Trophoblast cell (in vitro differentiated cells and primary cell): ENCODE measurements at regions not wholly inside any gene's neighbourhood (a gene's known extent, or its start where the extent isn't known, plus 50 kb on each side); places are given as distances from the start of the nearest gene placed in this dataset.

ENCODE experiments used
- DNase-seq, 2 donors: peaks; one replicate each; pipeline ENCODE4 v3.0.0-alpha.2; 2016
- H2AFZ ChIP-seq: 2 replicates; pipeline ENCODE4 v1.6.1; 2013; ENCODE audit warnings: low read length, moderate library complexity, mild to moderate bottlenecking; ENCODE audit not compliant: insufficient read depth, poor library complexity
- H2AK5ac ChIP-seq: 2 replicates; pipeline ENCODE4 v1.6.1; 2013; ENCODE audit warnings: mild to moderate bottlenecking, low read length
- H2BK120ac ChIP-seq: 2 replicates; pipeline ENCODE4 v1.6.1; 2013; ENCODE audit warnings: low read length, mild to moderate bottlenecking, moderate library complexity; ENCODE audit not compliant: insufficient read depth, poor library complexity
- H2BK12ac ChIP-seq: 2 replicates; pipeline ENCODE4 v1.6.1; 2013; ENCODE audit warnings: mild to moderate bottlenecking, low read length, moderate library complexity
- H2BK5ac ChIP-seq: 2 replicates; pipeline ENCODE4 v1.6.1; 2013; ENCODE audit warnings: low read length, low read depth, moderate library complexity, mild to moderate bottlenecking; ENCODE audit not compliant: poor library complexity
- H3K14ac ChIP-seq: 2 replicates; pipeline ENCODE4 v1.6.1; 2013; ENCODE audit warnings: mild to moderate bottlenecking, low read length
- H3K18ac ChIP-seq: 2 replicates; pipeline ENCODE4 v1.6.1; 2013; ENCODE audit warnings: mild to moderate bottlenecking, low read length
- H3K23ac ChIP-seq: 2 replicates; pipeline ENCODE4 v1.6.1; 2013; ENCODE audit warnings: low read length
- H3K27ac ChIP-seq: 2 replicates; pipeline ENCODE4 v1.5.1; 2013; ENCODE audit warnings: low read depth, mild to moderate bottlenecking, inconsistent platforms, low read length, moderate library complexity
- H3K27me3 ChIP-seq: 2 replicates; pipeline ENCODE4 v1.6.1; 2013; ENCODE audit warnings: inconsistent platforms, mild to moderate bottlenecking, low read length, moderate library complexity; ENCODE audit not compliant: insufficient read depth
- H3K36me3 ChIP-seq, 2 experiments: 1 replicate in 1 of 2; 2 replicates in 1 of 2; pipeline ENCODE4 v1.6.1; 2013; ENCODE audit warnings: low read length in 2 of 2, mild to moderate bottlenecking in 2 of 2, moderate library complexity in 1 of 2; ENCODE audit not compliant: insufficient read depth in 2 of 2, control insufficient read depth in 1 of 2
- H3K4ac ChIP-seq: 2 replicates; pipeline ENCODE4 v1.6.1; 2013; ENCODE audit warnings: low read depth, mild to moderate bottlenecking, low read length, moderate library complexity
- H3K4me1 ChIP-seq, 2 experiments: 1 replicate in 1 of 2; 2 replicates in 1 of 2; pipeline ENCODE4 v1.6.1; 2013; ENCODE audit warnings: low read length in 2 of 2, mild to moderate bottlenecking in 2 of 2, moderate library complexity in 1 of 2; ENCODE audit not compliant: insufficient read depth in 2 of 2, control insufficient read depth in 1 of 2
- H3K4me2 ChIP-seq: 2 replicates; pipeline ENCODE4 v1.6.1; 2013; ENCODE audit warnings: inconsistent platforms, mild to moderate bottlenecking, low read length, moderate library complexity
- H3K4me3 ChIP-seq: 2 replicates; pipeline ENCODE4 v1.5.1; 2013; ENCODE audit warnings: mild to moderate bottlenecking, low read depth, low read length, inconsistent platforms
- H3K79me1 ChIP-seq: one replicate; pipeline ENCODE4 v1.6.1; 2013; ENCODE audit warnings: low read length
- H3K79me2 ChIP-seq: 2 replicates; pipeline ENCODE4 v1.6.1; 2013; ENCODE audit warnings: low read length, mild to moderate bottlenecking; ENCODE audit not compliant: control insufficient read depth, insufficient read depth, poor library complexity
- H3K9ac ChIP-seq: 2 replicates; pipeline ENCODE4 v1.6.1; 2013; ENCODE audit warnings: mild to moderate bottlenecking, low read length
- H3K9me3 ChIP-seq: 2 replicates; pipeline ENCODE4 v1.6.1; 2013; ENCODE audit warnings: low read depth, mild to moderate bottlenecking, control low read depth, inconsistent platforms, low read length; ENCODE audit not compliant: insufficient read depth
- H4K12ac ChIP-seq: 2 replicates; pipeline ENCODE4 v1.6.1; 2013; ENCODE audit warnings: low read depth, mild to moderate bottlenecking, low read length, moderate library complexity
- H4K8ac ChIP-seq: 2 replicates; pipeline ENCODE4 v1.6.1; 2013; ENCODE audit warnings: low read depth, mild to moderate bottlenecking, low read length, moderate library complexity
- H4K91ac ChIP-seq: one replicate; pipeline ENCODE4 v1.6.1; 2013; ENCODE audit warnings: low read depth, mild to moderate bottlenecking, low read length, moderate library complexity
- WGBS: extraction: QIAGEN DNeasy Blood & Tissue Kit; methylation state at CpG from one replicate; pipeline ENCODE4 v1.1.7; 2013; ENCODE audit warnings: missing lambda C conversion rate; ENCODE audit not compliant: insufficient read length, insufficient coverage; ENCODE audit errors: extremely low coverage; 5-methylcytosine and 5-hydroxymethylcytosine counted together

DNA sequence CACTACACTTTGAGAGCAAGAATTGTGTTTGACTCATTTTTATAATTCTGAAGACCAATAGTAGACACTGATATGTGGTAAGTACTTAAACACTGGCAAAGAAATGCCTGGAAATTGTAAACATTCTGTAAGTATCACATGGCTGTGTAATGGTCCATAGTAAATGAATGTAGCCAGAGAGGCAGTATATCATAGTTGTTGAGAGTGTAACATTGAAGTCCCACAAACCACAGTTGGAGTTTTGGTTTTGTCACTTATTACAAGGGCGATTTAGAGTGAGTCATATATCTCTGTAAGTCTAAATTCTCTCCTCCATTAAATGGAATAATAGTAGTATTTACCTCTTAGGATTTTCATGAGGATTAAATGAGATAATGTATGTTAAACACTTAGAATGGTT lies 181.1 kb upstream of the MEF2C start:
- no peaks in the 10 kb centered on the region for H3K79me1 ChIP-seq
- H2BK5ac ChIP-seq = no peak overlapping the region
- H4K91ac ChIP-seq = no peak overlapping the region
- no peak overlapping the region for H3K4me2 ChIP-seq
- H3K27ac ChIP-seq = no peak overlapping the region
- H2BK12ac ChIP-seq = no peak overlapping the region
- WGBS = no CpG with 5 or more reads among the region's 1 CpG
- no peak overlapping the region for H3K9ac ChIP-seq
- H3K23ac ChIP-seq = no peak overlapping the region
- no peak overlapping the region for H2BK120ac ChIP-seq
- no peak overlapping the region for H4K12ac ChIP-seq
- no peaks in the 10 kb centered on the region for H3K4me1 ChIP-seq
- no peak overlapping the region for H3K14ac ChIP-seq
- H4K8ac ChIP-seq = no peak overlapping the region
- no peaks in the 10 kb centered on the region for H3K9me3 ChIP-seq
- no peaks in the 10 kb centered on the region for H3K79me2 ChIP-seq
- no peak overlapping the region for H2AFZ ChIP-seq
- H3K4me3 ChIP-seq = no peak overlapping the region
- no peak for DNase-seq
- no peaks in the 10 kb centered on the region for H3K36me3 ChIP-seq
- no peaks in the 10 kb centered on the region for H3K27me3 ChIP-seq
- H3K4ac ChIP-seq = no peak overlapping the region
- no peak overlapping the region for H3K18ac ChIP-seq
- no peak overlapping the region for H2AK5ac ChIP-seq

DNA sequence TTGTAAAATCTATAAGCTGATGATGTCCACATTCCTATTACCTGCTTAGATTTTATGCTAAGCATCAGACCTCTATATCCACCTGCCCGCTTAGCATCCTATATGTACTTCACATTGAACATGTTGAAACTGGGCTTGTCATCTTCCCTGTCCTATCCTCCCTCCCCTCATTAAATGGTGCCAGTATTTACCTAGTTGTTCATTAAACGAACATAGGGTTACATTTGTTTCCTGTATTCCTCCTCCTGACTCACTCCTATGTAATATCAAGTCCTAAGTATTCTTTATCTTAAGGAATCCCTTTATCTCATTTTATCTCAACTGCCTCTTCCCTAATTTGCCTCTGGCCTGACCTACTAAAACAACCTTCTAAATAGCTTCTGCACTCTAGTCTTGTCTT lies 177.8 kb upstream of the MEF2C start:
- Histone ChIP-seq H2AFZ (no peak overlapping the region), H4K8ac (no peak overlapping the region), H3K4me3 (no peak overlapping the region), H3K4ac (no peak overlapping the region), H3K4me2 (no peak overlapping the region), H3K27me3 (no peaks in the 10 kb centered on the region), H2BK5ac (no peak overlapping the region), H4K12ac (no peak overlapping the region), H3K23ac (no peak overlapping the region), H3K9ac (no peak overlapping the region), H3K36me3 (no peaks in the 10 kb centered on the region), H2BK12ac (no peak overlapping the region), H3K27ac (no peak overlapping the region), H3K18ac (no peak overlapping the region), H3K79me1 (no peaks in the 10 kb centered on the region), H2AK5ac (no peak overlapping the region), H3K4me1 (no peaks in the 10 kb centered on the region), H3K9me3 (no peaks in the 10 kb centered on the region), H3K14ac (no peak overlapping the region), H4K91ac (no peak overlapping the region), H3K79me2 (no peaks in the 10 kb centered on the region), H2BK120ac (no peak overlapping the region)
- DNase-seq = no peak
- no CpG with 5 or more reads among the region's 2 CpGs for WGBS

DNA sequence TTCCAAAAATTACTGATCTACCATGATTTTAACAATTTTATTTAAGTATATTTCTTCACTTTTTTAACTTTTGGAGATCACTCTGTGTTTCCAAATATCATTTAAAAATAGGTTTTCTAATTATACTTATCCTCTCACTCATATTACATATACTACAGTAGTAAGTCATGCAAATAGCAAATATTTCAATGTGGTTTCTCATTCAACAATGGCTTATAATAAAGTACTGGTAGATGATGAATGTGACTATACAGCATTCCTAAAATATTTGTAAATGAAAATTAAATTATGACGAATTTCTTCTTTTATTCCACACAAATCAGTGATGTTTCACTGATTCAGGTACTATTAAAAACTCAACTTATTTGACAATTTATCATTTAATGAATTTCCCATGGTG lies 176.3 kb upstream of the MEF2C start:
- no peak overlapping the region for H2BK5ac ChIP-seq
- H3K36me3 ChIP-seq = no peaks in the 10 kb centered on the region
- no peak overlapping the region for H2AFZ ChIP-seq
- no CpG with 5 or more reads among the region's 1 CpG for WGBS
- no peak overlapping the region for H3K18ac ChIP-seq
- H2BK120ac ChIP-seq = no peak overlapping the region
- H3K4me1 ChIP-seq = no peaks in the 10 kb centered on the region
- H3K23ac ChIP-seq = no peak overlapping the region
- DNase-seq = no peak
- no peaks in the 10 kb centered on the region for H3K9me3 ChIP-seq
- no peak overlapping the region for H2BK12ac ChIP-seq
- no peak overlapping the region for H3K27ac ChIP-seq
- H3K14ac ChIP-seq = no peak overlapping the region
- no peaks in the 10 kb centered on the region for H3K79me2 ChIP-seq
- H3K27me3 ChIP-seq = no peaks in the 10 kb centered on the region
- H4K91ac ChIP-seq = no peak overlapping the region
- no peaks in the 10 kb centered on the region for H3K79me1 ChIP-seq
- H3K4me2 ChIP-seq = no peak overlapping the region
- no peak overlapping the region for H4K12ac ChIP-seq
- no peak overlapping the region for H4K8ac ChIP-seq
- no peak overlapping the region for H3K4ac ChIP-seq
- no peak overlapping the region for H3K9ac ChIP-seq
- no peak overlapping the region for H3K4me3 ChIP-seq
- no peak overlapping the region for H2AK5ac ChIP-seq

DNA sequence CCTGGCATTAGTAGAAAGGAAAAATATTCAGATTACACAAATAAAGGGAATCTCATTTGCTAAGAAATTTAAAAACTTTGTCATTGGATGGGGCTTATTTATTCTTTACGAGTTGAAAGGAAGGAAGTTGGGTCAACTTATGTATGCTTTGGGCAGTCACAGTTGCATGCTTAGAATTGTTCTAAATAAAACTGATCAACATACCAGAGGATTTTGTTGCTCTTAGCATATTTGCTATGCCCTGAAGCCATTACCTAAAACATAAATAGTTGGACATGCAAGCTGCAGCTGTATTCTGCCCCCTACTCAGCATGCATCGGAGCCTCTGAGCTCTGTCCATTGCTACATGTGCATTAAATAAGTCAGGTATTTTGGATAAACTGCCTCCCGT lies 172.7 kb upstream of the MEF2C start:
- Histone ChIP-seq H2BK120ac (no peak overlapping the region), H3K9me3 (no peaks in the 10 kb centered on the region), H3K79me1 (no peaks in the 10 kb centered on the region), H2BK5ac (no peak overlapping the region), H3K9ac (no peak overlapping the region), H3K27ac (no peak overlapping the region), H2BK12ac (no peak overlapping the region), H2AFZ (no peak overlapping the region), H3K27me3 (no peaks in the 10 kb centered on the region), H3K36me3 (no peaks in the 10 kb centered on the region), H3K4me2 (no peak overlapping the region), H3K4ac (no peak overlapping the region), H3K4me1 (no peaks in the 10 kb centered on the region), H4K8ac (no peak overlapping the region), H3K79me2 (no peaks in the 10 kb centered on the region), H4K12ac (no peak overlapping the region), H4K91ac (no peak overlapping the region), H3K18ac (no peak overlapping the region), H3K4me3 (no peak overlapping the region), H3K23ac (no peak overlapping the region), H3K14ac (no peak overlapping the region), H2AK5ac (no peak overlapping the region)
- DNase-seq = peak in 1 of 2 donors; percentile 9
- no CpG with 5 or more reads among the region's 3 CpGs for WGBS
